ENCODE measurements at regions not wholly inside any gene's neighbourhood (a gene's known extent, or its start where the extent isn't known, plus 50 kb on each side); places are given as distances from the start of the nearest gene placed in this dataset.

DNA sequence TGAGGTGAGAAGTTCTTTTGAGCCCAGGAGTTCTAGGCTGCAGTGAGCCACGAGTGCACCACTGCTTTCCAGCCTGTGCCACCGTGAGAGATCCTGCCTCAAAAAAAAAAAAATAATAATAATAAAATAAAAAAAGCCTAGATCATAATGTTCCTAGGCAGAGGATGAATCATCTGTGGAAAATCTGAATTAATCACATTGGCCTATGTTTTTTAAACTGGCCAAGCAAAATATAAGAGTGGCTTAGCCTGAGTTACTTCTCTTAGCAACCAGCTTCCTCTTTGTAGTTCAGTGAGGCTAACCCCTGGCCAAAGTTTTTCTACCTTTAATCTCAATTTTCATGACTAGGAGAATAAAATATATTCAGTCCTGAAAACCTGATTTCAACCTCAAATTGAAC, 614.6 kb downstream of the PPP4R3C start:
- Histone ChIP-seq H3K79me2 (ENCODE audit: insufficient read depth, low read length) (no peaks in the 10 kb centered on the region), H3K4me2 (replicated peaks; ENCODE audit: extremely low read depth, low read length, poor library complexity, severe bottlenecking) (no peak overlapping the region), H3K36me3 (replicated peaks in 1 of 2; ENCODE audit: control insufficient read depth in 1 of 2, insufficient read depth in 2 of 2, low read length in 2 of 2) (no peaks in the 10 kb centered on the region), H3K27me3 (ENCODE audit: control insufficient read depth in 2 of 2, insufficient read depth in 2 of 2, low read length in 2 of 2) (no peaks in the 10 kb centered on the region), H3K4me1 (ENCODE audit: control insufficient read depth in 1 of 2, insufficient read depth in 2 of 2, low read length in 2 of 2) (no peaks in the 10 kb centered on the region), H2AFZ (ENCODE audit: insufficient read depth, low read depth, low read length, poor library complexity, severe bottlenecking) (no peak overlapping the region), H3K4me3 (replicated peaks in 1 of 3; ENCODE audit: low read depth in 2 of 3, low read length in 3 of 3) (no peak overlapping the region), H3K9me3 (replicated peaks in 1 of 2; ENCODE audit: control insufficient read depth in 1 of 2, insufficient read depth in 1 of 2, low read length in 2 of 2) (no peaks in the 10 kb centered on the region), H3K27ac (ENCODE audit: low read depth in 1 of 2, low read length in 2 of 2) (no peak overlapping the region), H3K9ac (ENCODE audit: insufficient read depth, low read length, poor library complexity, severe bottlenecking) (no peak overlapping the region), H4K20me1 (ENCODE audit: insufficient read depth, low read length) (no peaks in the 10 kb centered on the region)
- no peaks in the 10 kb centered on the region for H3K4me1 Mint-ChIP-seq
- H3K9me3 Mint-ChIP-seq, result peaks cover 0 to 1% (median 0%) of the 10 kb centered on the region in 7 donors
- intact Hi-C loops (cut with micrococcal nuclease), result no loop called here
- no peak overlapping the region for H3K4me3 Mint-ChIP-seq
- TF ChIP-seq, protein P1, sequence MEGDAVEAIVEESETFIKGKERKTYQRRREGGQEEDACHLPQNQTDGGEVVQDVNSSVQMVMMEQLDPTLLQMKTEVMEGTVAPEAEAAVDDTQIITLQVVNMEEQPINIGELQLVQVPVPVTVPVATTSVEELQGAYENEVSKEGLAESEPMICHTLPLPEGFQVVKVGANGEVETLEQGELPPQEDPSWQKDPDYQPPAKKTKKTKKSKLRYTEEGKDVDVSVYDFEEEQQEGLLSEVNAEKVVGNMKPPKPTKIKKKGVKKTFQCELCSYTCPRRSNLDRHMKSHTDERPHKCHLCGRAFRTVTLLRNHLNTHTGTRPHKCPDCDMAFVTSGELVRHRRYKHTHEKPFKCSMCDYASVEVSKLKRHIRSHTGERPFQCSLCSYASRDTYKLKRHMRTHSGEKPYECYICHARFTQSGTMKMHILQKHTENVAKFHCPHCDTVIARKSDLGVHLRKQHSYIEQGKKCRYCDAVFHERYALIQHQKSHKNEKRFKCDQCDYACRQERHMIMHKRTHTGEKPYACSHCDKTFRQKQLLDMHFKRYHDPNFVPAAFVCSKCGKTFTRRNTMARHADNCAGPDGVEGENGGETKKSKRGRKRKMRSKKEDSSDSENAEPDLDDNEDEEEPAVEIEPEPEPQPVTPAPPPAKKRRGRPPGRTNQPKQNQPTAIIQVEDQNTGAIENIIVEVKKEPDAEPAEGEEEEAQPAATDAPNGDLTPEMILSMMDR (IDR thresholded peaks at IDR 0.05), result no peak
- H3K36me3 Mint-ChIP-seq, result no peaks in the 10 kb centered on the region
- no peak overlapping the region for H3K27ac Mint-ChIP-seq
- H3K27me3 Mint-ChIP-seq (ENCODE audit: low read depth in 3 of 3), result peaks cover 0 to 2% (median 0%) of the 10 kb centered on the region in 3 donors
- no peak for DNase-seq
- no CpG with 5 or more reads among the region's 2 CpGs for WGBS (ENCODE audit: insufficient coverage)

DNA sequence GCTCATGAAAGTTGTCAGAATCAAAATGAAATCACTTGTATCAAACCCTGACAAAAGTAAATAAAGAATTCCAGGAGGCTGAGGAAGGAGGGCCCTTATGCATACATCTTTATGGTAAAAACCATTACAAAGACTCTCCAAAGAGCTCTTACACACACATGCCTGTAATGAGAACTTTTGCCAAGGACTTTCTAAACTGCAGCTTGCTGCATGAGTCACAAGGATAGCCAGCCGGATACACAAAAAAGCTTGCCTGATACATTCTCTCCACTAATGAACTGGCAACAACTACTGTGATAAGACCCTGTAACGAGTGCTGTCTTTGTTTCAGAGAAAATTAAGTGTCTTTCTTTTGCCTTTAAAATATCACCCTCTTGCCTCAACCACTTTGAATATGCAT, 618.1 kb downstream of the PPP4R3C start:
- TF ChIP-seq, protein P1 (IDR thresholded peaks at IDR 0.05), result no peak
- H3K27ac ChIP-seq (ENCODE audit: low read depth in 1 of 2, low read length in 2 of 2), result no peak overlapping the region
- H2AFZ ChIP-seq (ENCODE audit: insufficient read depth, low read depth, low read length, poor library complexity, severe bottlenecking), result no peak overlapping the region
- no CpG with 5 or more reads among the region's 2 CpGs for WGBS (ENCODE audit: insufficient coverage)
- Mint-ChIP-seq H3K9me3 (peaks cover 0 to 2% (median 0%) of the 10 kb centered on the region in 7 donors), H3K27ac (no peak overlapping the region), H3K36me3 (no peaks in the 10 kb centered on the region), H3K27me3 (ENCODE audit: low read depth in 3 of 3) (peaks cover 0 to 2% (median 0%) of the 10 kb centered on the region in 3 donors), H3K4me3 (no peak overlapping the region), H3K4me1 (no peaks in the 10 kb centered on the region)
- no peaks in the 10 kb centered on the region for H3K36me3 ChIP-seq (replicated peaks in 1 of 2; ENCODE audit: control insufficient read depth in 1 of 2, insufficient read depth in 2 of 2, low read length in 2 of 2)
- intact Hi-C loops (cut with micrococcal nuclease), result no loop called here
- no peak overlapping the region for H3K4me3 ChIP-seq (replicated peaks in 1 of 3; ENCODE audit: low read depth in 2 of 3, low read length in 3 of 3)
- H3K4me1 ChIP-seq (ENCODE audit: control insufficient read depth in 1 of 2, insufficient read depth in 2 of 2, low read length in 2 of 2), result no peaks in the 10 kb centered on the region
- no peaks in the 10 kb centered on the region for H3K9me3 ChIP-seq (replicated peaks in 1 of 2; ENCODE audit: control insufficient read depth in 1 of 2, insufficient read depth in 1 of 2, low read length in 2 of 2)
- H3K79me2 ChIP-seq (ENCODE audit: insufficient read depth, low read length), result no peaks in the 10 kb centered on the region
- no peaks in the 10 kb centered on the region for H3K27me3 ChIP-seq (ENCODE audit: control insufficient read depth in 2 of 2, insufficient read depth in 2 of 2, low read length in 2 of 2)
- H3K9ac ChIP-seq (ENCODE audit: insufficient read depth, low read length, poor library complexity, severe bottlenecking), result no peak overlapping the region
- no peaks in the 10 kb centered on the region for H4K20me1 ChIP-seq (ENCODE audit: insufficient read depth, low read length)
- DNase-seq, result no peak
- H3K4me2 ChIP-seq (replicated peaks; ENCODE audit: extremely low read depth, low read length, poor library complexity, severe bottlenecking), result no peak overlapping the region

Measured in CD14-positive monocyte (primary cell).